Right lung (tissue), 2 donors: ENCODE measurements at regions not wholly inside any gene's neighbourhood (a gene's known extent, or its start where the extent isn't known, plus 50 kb on each side); places are given as distances from the start of the nearest gene placed in this dataset.
"Not testable (repeated sequence)": the region's sequence is repeated elsewhere in the genome, so short reads cannot be mapped to it uniquely, and the experiment has no call there.

ENCODE experiments used
- DNase-seq, 2 donors: peaks; one replicate each; pipeline ENCODE4 v3.0.0-alpha.2; 2013

- DNase-seq, result not testable (repeated sequence)
Measured at GRCh38 chr4:117922311-117922710, 112.0 kb upstream of the NDST3 start.

DNA sequence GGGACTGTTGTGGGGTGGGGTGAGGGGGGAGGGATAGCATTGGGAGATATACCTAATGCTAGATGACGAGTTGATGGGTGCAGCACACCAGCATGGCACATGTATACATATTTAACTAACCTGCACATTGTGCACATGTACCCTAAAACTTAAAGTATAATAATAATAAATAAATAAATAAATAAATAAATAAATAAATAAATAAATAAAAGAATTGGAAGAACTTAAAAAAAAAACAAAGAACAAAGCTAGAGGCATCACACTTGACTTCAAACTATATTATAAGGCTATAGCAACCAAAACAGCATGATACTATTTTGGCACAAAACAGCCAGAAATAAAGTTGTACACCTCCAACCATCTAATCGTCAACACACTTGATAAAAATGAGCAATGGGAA is 106.5 kb upstream of the NDST3 start:
- DNase-seq, result not testable (repeated sequence)

DNA sequence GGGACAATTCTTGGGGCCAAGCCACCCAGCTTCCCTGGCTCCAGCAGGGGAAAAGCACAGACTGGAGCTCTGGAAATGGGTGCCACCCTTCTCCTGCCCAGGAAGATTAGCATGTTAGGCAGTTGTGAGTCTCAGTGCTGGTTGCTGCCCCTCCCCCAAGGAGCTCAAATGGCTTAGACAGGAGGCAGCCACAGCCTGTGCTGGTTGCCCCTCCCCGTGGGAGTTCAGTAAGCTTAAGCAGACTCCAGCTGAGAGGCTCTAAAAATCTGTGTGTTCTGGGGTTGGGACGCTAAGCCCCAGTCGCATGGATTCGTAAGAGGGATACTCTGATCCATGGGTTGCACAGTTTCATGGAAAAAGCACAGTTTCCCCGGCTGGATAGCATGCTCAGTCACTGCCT is 92.7 kb upstream of the NDST3 start:
- no peak for DNase-seq

GRCh38 chr4:117949621-117950020 is 84.7 kb upstream of the NDST3 start:
- DNase-seq, result no peak

GRCh38 chr4:117957571-117957970 is 76.7 kb upstream of the NDST3 start:
- DNase-seq, result no peak

DNA sequence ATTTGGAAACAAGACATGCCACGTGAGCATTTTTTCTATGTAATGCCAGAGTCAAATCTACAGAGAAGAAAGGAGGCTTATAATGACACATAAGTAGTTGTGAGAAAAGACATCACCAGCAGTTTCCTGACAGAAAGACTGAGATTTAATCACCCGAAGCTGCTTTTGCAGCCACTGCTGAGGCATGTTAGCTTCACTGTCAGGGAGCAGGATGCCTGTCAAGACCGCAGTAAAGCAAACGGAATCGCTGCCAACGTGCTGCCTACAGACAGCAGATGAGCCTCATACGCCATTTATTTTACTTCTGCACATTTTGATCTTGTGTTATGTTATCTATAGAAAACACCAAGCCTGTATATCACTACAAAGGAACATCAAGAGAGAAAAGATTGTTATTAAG is 68.7 kb upstream of the NDST3 start:
- no peak for DNase-seq

DNA sequence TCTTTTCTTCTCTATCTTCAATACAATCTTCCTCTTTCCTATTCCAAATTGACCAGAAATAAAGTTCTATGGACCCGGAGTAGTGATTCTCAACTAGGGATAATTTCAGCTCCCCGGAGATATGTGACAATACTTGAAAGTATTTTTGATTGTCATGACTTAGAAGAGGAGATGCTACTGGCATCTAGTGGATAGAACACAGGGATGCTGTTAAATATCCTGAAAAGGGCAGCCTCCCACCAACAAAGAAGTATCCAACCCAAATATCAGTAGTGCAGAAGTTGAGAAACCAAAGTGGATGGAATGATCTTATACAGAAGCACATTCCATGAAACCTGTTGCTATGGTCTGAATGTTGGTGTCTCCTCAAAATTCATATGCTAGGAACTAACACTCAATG is 65.7 kb upstream of the NDST3 start:
- DNase-seq, result no peak

DNA sequence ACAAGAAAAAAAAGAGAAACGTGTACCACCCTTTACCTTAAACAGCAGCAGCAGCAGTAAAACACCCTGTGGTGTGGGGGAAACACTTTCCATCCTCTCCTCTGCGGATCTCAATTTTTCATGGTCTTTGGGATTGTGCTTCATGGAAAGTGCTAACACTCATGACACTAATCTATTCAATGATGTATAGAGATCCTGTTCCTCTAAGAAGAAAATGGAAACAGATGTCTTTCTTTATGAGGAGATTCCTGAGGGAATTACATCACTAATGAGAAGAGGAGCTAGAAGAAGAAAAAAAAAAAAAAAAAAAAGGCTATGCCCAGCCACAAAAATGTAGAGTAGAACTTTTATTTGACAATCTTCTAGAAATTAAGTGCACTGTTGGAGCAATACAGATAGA is 62.9 kb upstream of the NDST3 start:
- DNase-seq, result no peak

DNA sequence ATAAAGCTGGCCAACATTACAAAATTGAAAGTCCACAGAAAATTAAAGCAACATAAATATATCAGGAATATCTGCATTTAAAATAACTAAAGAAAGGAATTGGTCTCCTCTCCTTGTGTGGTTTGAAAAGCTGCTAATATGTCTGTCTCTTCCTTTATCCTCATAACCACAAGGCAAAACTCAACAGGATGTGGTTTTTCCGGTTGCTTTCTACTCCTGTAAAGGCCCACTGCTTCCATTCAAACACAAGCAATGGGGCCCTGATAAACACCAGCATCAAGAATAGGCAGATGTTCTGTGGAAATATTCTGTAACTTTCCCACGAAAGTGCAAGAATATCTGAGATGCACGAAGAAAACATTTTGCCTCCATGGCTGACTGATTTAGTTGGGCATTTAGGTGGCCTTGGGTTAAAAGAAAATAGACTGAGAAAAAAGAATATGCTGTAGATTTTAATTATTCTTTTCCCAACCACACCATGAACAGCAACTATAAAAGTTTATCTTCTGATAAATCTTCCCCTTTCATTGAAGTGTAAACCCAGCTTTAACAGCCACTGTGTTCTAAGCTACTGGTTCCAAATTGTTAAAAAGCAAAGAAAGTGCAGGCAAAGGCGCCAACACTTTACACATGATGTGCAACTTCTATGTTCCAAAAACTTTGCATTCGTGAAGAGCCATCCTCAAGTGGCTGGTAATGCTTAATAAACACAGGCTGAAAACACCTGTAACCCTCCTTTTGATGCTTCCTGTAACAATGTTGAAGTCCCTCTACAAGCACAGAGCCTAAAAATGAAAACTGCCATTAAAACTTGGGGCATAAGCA is 50.5 kb upstream of the NDST3 start:
- DNase-seq, result no peak

DNA sequence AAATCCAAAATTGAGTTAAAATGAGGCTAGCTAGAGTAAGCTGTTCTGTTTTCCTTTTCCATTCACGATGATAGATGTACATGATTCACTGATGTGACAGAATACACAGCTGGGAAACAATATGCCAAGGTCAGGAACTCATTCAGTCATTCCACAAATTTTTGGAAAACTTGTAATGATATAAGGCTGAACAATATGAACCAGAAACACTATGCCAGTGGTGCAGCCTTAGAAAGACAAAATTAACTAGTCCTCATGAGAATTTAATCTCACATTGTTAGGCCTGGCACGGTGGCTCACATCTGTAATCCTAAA is 50.0 kb upstream of the NDST3 start:
- DNase-seq, result no peak
